ENCODE measurements at regions not wholly inside any gene's neighbourhood (a gene's known extent, or its start where the extent isn't known, plus 50 kb on each side); places are given as distances from the start of the nearest gene placed in this dataset.

DNA sequence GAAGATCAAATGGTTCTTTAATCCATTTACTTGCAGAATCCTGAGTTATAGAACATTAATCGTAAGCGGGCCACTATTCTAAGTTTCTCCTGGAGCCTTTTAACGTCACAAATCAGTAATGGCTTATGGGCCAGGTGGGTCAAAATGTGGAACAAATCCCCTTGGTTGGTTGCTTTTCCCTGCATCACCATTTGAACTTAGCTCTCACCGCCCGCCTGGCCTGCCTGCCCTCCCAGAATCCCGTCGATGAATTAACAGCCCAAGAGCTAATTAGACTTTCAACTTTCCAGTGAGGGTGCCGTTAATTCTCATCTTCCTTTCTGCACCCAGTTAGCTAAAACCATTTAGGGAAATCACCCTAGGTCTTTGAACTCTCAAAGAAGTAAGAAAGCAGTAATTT lies 205.5 kb downstream of the RNF152 start:
- Histone ChIP-seq H3K27me3 (ENCODE audit: control insufficient read depth, insufficient read depth, low read length) (no peaks in the 10 kb centered on the region), H3K36me3 (ENCODE audit: control insufficient read depth, insufficient read depth, low read length) (no peaks in the 10 kb centered on the region), H3K4me3 (ENCODE audit: low read depth, low read length) (no peak overlapping the region)
- TF ChIP-seq, protein P1, sequence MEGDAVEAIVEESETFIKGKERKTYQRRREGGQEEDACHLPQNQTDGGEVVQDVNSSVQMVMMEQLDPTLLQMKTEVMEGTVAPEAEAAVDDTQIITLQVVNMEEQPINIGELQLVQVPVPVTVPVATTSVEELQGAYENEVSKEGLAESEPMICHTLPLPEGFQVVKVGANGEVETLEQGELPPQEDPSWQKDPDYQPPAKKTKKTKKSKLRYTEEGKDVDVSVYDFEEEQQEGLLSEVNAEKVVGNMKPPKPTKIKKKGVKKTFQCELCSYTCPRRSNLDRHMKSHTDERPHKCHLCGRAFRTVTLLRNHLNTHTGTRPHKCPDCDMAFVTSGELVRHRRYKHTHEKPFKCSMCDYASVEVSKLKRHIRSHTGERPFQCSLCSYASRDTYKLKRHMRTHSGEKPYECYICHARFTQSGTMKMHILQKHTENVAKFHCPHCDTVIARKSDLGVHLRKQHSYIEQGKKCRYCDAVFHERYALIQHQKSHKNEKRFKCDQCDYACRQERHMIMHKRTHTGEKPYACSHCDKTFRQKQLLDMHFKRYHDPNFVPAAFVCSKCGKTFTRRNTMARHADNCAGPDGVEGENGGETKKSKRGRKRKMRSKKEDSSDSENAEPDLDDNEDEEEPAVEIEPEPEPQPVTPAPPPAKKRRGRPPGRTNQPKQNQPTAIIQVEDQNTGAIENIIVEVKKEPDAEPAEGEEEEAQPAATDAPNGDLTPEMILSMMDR (IDR thresholded peaks at IDR 0.05; ENCODE audit: insufficient read depth, low read length, severe bottlenecking), result no peak
- DNase-seq (ENCODE audit: low read depth) (no peak), FAIRE-seq (no peak)

DNA sequence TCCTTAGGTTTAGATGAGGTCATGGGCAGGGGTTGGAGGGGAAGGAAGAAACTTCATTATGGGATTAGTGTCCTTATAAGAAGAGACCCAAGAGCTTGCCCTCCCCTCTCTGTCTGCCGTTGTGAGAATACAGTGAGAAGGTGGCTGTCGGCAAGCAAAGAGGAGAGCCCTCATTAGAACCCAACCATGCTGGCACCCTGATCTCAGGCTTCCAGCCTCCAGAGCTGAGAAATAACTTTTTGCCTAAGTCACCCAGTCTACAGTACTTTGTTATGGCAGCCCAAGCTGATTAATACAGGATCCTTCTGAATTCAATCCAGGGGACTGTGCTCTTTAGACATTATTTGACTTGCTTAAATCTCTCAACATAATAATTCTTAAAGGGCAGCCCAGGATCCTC lies 209.0 kb downstream of the RNF152 start:
- Histone ChIP-seq H3K27me3 (ENCODE audit: control insufficient read depth, insufficient read depth, low read length) (no peaks in the 10 kb centered on the region), H3K36me3 (ENCODE audit: control insufficient read depth, insufficient read depth, low read length) (no peaks in the 10 kb centered on the region), H3K4me3 (ENCODE audit: low read depth, low read length) (no peak overlapping the region)
- FAIRE-seq (no peak), DNase-seq (ENCODE audit: low read depth) (no peak)
- TF ChIP-seq, protein P1 (IDR thresholded peaks at IDR 0.05; ENCODE audit: insufficient read depth, low read length, severe bottlenecking), result no peak

DNA sequence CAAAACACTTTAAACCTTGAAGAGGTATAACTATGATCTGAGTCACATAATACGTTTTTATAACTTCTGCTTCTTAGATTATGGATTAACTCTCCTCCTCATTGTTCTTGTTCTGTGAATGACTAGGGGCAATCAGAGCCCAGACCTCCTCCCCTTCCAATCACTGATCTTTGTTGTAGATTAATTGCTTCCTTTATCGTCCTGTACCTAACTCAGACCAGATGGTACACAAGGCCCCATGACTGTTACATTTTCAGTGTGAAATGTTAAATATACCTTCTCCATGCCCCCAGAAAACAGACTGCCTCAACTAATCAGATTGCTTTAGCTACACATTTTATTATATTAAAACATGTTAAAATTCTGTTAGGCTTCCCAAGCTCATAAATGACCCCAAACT lies 211.7 kb downstream of the RNF152 start:
- no peak for FAIRE-seq
- Histone ChIP-seq H3K27me3 (ENCODE audit: control insufficient read depth, insufficient read depth, low read length) (no peaks in the 10 kb centered on the region), H3K4me3 (ENCODE audit: low read depth, low read length) (no peak overlapping the region), H3K36me3 (ENCODE audit: control insufficient read depth, insufficient read depth, low read length) (no peaks in the 10 kb centered on the region)
- TF ChIP-seq, protein P1 (IDR thresholded peaks at IDR 0.05; ENCODE audit: insufficient read depth, low read length, severe bottlenecking), result no peak
- DNase-seq (ENCODE audit: low read depth), result no peak

DNA sequence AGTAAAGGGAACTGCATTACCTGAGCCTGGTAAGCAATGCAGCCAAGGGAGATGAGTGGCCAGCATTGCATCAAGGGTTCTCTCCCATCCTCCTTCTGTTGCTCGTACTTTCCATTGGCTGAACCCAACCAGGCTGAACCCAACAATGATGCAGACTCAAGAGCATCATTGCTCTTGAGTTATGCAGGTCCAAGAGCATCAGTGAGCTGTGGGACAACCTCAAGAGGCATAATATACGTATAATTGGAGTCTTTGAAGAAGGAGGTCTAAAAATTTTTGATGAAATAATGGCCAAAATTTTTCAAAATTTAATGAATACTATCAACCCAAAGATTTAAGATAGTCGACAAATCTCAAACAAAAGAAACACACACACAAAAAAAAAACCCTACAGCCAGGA lies 213.0 kb downstream of the RNF152 start:
- no peak for FAIRE-seq
- TF ChIP-seq, protein P1 (IDR thresholded peaks at IDR 0.05; ENCODE audit: insufficient read depth, low read length, severe bottlenecking), result no peak

DNA sequence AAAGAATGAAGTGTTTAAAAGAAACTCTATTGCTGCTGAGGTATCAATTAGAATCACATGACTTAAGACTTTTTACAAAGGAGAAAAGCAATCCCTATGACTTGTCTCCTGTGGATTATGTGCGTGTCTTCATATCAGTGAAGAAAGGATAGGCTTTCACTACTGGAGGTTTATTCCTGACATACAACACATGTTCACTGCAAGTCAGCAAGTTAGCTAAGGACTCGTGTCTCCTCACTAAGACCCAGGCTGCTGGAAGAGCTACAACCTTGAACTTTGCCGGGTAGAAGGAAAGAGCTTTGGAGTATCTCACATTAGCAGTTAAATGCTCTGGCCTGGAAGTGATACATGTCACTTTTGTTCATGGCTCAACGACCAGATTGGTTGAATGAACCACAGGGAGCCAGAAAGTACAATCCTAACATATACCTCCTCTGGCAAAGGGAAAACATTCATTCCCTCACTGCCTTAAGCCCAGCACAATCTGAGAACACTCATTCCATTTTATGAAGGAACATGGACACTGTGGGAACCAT lies 215.3 kb downstream of the RNF152 start:
- no peaks in the 10 kb centered on the region for H3K36me3 ChIP-seq (ENCODE audit: control insufficient read depth, insufficient read depth, low read length)
- TF ChIP-seq, protein P1 (IDR thresholded peaks at IDR 0.05; ENCODE audit: insufficient read depth, low read length, severe bottlenecking), result no peak
- no peaks in the 10 kb centered on the region for H3K27me3 ChIP-seq (ENCODE audit: control insufficient read depth, insufficient read depth, low read length)
- no peak overlapping the region for H3K4me3 ChIP-seq (ENCODE audit: low read depth, low read length)
- no peak for FAIRE-seq
- DNase-seq (ENCODE audit: low read depth), result no peak

More for the DNA sequence above, 213.0 kb downstream of the RNF152 start:
- Histone ChIP-seq H3K36me3 (ENCODE audit: control insufficient read depth, insufficient read depth, low read length) (no peaks in the 10 kb centered on the region), H3K27me3 (ENCODE audit: control insufficient read depth, insufficient read depth, low read length) (no peaks in the 10 kb centered on the region), H3K4me3 (ENCODE audit: low read depth, low read length) (no peak overlapping the region)
- no peak for DNase-seq (ENCODE audit: low read depth)

DNA sequence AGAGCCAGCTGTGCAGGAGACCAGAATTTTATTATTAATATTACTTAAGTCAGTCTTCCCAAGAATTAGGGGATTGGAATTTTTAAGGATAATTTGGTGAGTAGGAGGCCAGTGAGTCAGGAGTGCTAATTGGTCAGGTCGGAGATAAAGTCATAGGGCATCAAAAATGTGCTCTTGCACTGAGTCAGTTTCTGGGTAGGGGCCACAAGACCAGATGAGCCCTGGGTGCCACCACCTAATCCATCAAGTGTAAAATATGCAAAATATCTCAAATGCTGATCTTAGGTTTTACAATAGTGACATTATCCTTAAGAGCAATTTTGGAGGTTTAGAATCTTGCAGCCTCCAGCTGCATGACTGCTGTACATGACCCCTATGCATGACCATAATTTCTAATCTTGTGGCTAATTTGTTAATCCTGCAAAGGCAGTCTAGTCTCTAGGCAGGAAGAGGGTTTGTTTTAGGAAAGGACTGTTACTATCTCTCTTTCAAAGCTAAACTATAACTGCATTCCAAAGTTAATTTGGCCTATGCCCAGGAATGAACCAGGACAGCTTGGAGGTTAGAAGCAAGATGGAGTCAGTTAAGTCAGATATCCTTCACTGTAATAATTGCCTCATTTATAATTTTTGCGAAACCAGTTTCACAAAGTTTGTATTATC lies 215.9 kb downstream of the RNF152 start:
- DNase-seq (ENCODE audit: low read depth) (no peak), FAIRE-seq (no peak)
- Histone ChIP-seq H3K36me3 (ENCODE audit: control insufficient read depth, insufficient read depth, low read length) (no peaks in the 10 kb centered on the region), H3K27me3 (ENCODE audit: control insufficient read depth, insufficient read depth, low read length) (no peaks in the 10 kb centered on the region), H3K4me3 (ENCODE audit: low read depth, low read length) (no peak overlapping the region)
- TF ChIP-seq, protein P1 (IDR thresholded peaks at IDR 0.05; ENCODE audit: insufficient read depth, low read length, severe bottlenecking), result no peak

All from bronchial epithelial cell (primary cell).